OCI-LY7 (cell line): ENCODE measurements at regions not wholly inside any gene's neighbourhood (a gene's known extent, or its start where the extent isn't known, plus 50 kb on each side); places are given as distances from the start of the nearest gene placed in this dataset.

Experiments used
- BruUV-seq: library from RNA; stranded (reverse); fragments of 400-500 nt; replicated peaks from 2 replicates; lab custom pipeline; 2021; lab: Mats Ljungman, UMichigan
- CTCF ChIA-PET: fragments of 300-600 bp; sonication (Branson Sonifier 250); formaldehyde crosslinking; loops from one replicate; lab custom pipeline; 2022; ENCODE audit warnings: antibody characterized with exemption; ENCODE audit not compliant: unreplicated experiment; lab: Charles Lee
- POLR2A ChIA-PET: fragments of 300-600 bp; sonication (Branson Sonifier 250); formaldehyde crosslinking; loops from one replicate; lab custom pipeline; 2022; ENCODE audit warnings: antibody characterized with exemption; lab: Charles Lee
- DNase-seq: peaks from one replicate; pipeline ENCODE4 v3.0.0-alpha.2; 2015; ENCODE audit warnings: low spot score
- H2AFZ ChIP-seq: fragments of 200-600 bp; sonication (generic), shearing (Covaris generic); 2 replicates; pipeline ENCODE4 v1.6.1; 2014; ENCODE audit warnings: mild to moderate bottlenecking, antibody characterized with exemption, low read length, moderate library complexity
- H3K27ac ChIP-seq: fragments of 200-600 bp; sonication (generic); 2 replicates; pipeline ENCODE4 v1.5.1; 2014; ENCODE audit warnings: mixed run types, low read depth, mild to moderate bottlenecking, moderate library complexity, low read length, inconsistent platforms; ENCODE audit not compliant: poor library complexity, severe bottlenecking
- H3K36me3 ChIP-seq: fragments of 200-600 bp; sonication (generic); 2 replicates; pipeline ENCODE4 v1.6.1; 2014; ENCODE audit warnings: mild to moderate bottlenecking, antibody characterized with exemption, low read length, moderate library complexity, mixed read lengths; ENCODE audit not compliant: insufficient read depth
- H3K4me1 ChIP-seq: fragments of 200-600 bp; sonication (generic); 2 replicates; pipeline ENCODE4 v1.5.1; 2014; ENCODE audit warnings: mild to moderate bottlenecking, low read length; ENCODE audit not compliant: insufficient read depth, poor library complexity, severe bottlenecking
- H3K4me2 ChIP-seq: fragments of 200-600 bp; sonication (generic); 2 replicates; pipeline ENCODE4 v1.6.1; 2014; ENCODE audit warnings: mild to moderate bottlenecking, low read length
- H3K4me3 ChIP-seq: fragments of 200-600 bp; sonication (generic); 2 replicates; pipeline ENCODE4 v1.5.1; 2014; ENCODE audit warnings: mild to moderate bottlenecking, low read depth, low read length; ENCODE audit not compliant: poor library complexity, severe bottlenecking
- H3K79me2 ChIP-seq: fragments of 200-600 bp; sonication (generic); 2 replicates; pipeline ENCODE4 v1.6.1; 2016; ENCODE audit warnings: low read depth, mild to moderate bottlenecking, low read length, moderate library complexity, mixed read lengths; ENCODE audit not compliant: insufficient read depth
- H3K9me2 ChIP-seq: fragments of 200-600 bp; sonication (generic); 2 replicates; pipeline ENCODE4 v1.6.1; 2016; ENCODE audit warnings: mild to moderate bottlenecking, low read length, mixed read lengths; ENCODE audit not compliant: insufficient read depth
- H3K9me3 ChIP-seq: fragments of 200-600 bp; sonication (generic); 2 replicates; pipeline ENCODE4 v1.6.1; 2014; ENCODE audit warnings: mild to moderate bottlenecking, mixed run types, low read length, mixed read lengths
- H4K20me1 ChIP-seq: fragments of 200-600 bp; sonication (generic); 2 replicates; pipeline ENCODE4 v1.6.1; 2014; ENCODE audit warnings: mild to moderate bottlenecking, antibody characterized with exemption, low read length, moderate library complexity, mixed read lengths; ENCODE audit not compliant: insufficient read depth
- CTCF ChIP-seq: fragments of 200-600 bp; sonication (generic); conservative IDR thresholded peaks from 2 replicates; pipeline ENCODE4 v1.5.1; 2014; ENCODE audit warnings: mild to moderate bottlenecking, antibody characterized with exemption, low read length, moderate library complexity, mixed read lengths
- EZH2phosphoT487 ChIP-seq: fragments of 200-600 bp; sonication (generic); IDR thresholded peaks from 2 replicates; pipeline ENCODE4 v1.6.1; 2018; ENCODE audit warnings: low read depth, borderline replicate concordance, mild to moderate bottlenecking, mixed run types, antibody characterized with exemption, low read length, moderate library complexity, mixed read lengths
- intact Hi-C: fragments of 100-400 bp; cut with micrococcal nuclease; formaldehyde crosslinking; loops from one replicate; pipeline ENCODE4 v1.10.0; 2022; ENCODE audit not compliant: unreplicated experiment

DNA sequence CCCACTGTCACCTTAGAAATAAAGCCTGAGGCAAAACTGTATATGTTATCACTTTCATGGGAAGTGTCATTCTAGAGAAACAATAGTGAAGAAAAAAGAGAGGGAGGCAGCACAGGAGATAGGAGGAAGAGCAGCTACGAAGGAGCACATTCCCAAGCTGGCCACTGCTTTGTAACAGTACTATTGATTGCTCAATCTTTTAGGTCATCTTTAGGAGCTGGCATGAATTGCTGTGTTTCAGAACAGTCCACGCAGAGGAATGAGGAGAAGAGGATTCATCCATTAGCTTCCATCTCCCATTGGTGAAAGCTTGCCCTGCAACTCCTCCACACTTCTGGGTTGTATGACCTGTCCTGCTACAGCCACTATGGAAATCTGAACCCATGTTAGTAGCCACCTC, 372.5 kb upstream of the DDHD1 start:
- POLR2A ChIA-PET: interaction anchor here (1.2 kb wide), 1 partner anchor 12 kb away, joined by 3 read pairs; no protein-coding TSS in a partner anchor
- H3K9me3 ChIP-seq: no peaks in the 10 kb centered on the region
- H3K4me2 ChIP-seq: no peak overlapping the region
- no peaks in the 10 kb centered on the region for H3K79me2 ChIP-seq
- DNase-seq: no peak
- no peak overlapping the region for H2AFZ ChIP-seq
- no peak overlapping the region for H3K27ac ChIP-seq
- intact Hi-C loops: no loop called here
- H3K4me1 ChIP-seq: no peaks in the 10 kb centered on the region
- no TSS peak for BruUV-seq
- CTCF ChIA-PET: interaction anchor here (0.7 kb wide), 1 partner anchor 24 kb away, joined by 3 read pairs; no protein-coding TSS in a partner anchor
- H3K4me3 ChIP-seq: no peak overlapping the region
- no peak for TF ChIP-seq CTCF
- no peak for TF ChIP-seq EZH2phosphoT487
- no peaks in the 10 kb centered on the region for H4K20me1 ChIP-seq
- H3K36me3 ChIP-seq: no peaks in the 10 kb centered on the region
- H3K9me2 ChIP-seq: no peaks in the 10 kb centered on the region

- no peak overlapping the region for H2AFZ ChIP-seq
- TF ChIP-seq CTCF: no peak
- no peak for TF ChIP-seq EZH2phosphoT487
- H3K4me2 ChIP-seq: no peak overlapping the region
- no peak for DNase-seq
- no peak overlapping the region for H3K4me3 ChIP-seq
- H3K36me3 ChIP-seq: no peaks in the 10 kb centered on the region
- intact Hi-C loops: no loop called here
- no peaks in the 10 kb centered on the region for H3K9me3 ChIP-seq
- no peaks in the 10 kb centered on the region for H3K4me1 ChIP-seq
- POLR2A ChIA-PET: interaction anchor here (0.6 kb wide), 2 partner anchors 84 to 88 kb away, joined by 3 to 5 read pairs; no protein-coding TSS in a partner anchor
- no TSS peak for BruUV-seq
- H4K20me1 ChIP-seq: no peaks in the 10 kb centered on the region
- H3K27ac ChIP-seq: no peak overlapping the region
- CTCF ChIA-PET: no interaction called here
- H3K9me2 ChIP-seq: no peaks in the 10 kb centered on the region
- no peaks in the 10 kb centered on the region for H3K79me2 ChIP-seq
These were observed 371.3 kb upstream of the DDHD1 start for GRCh38 chr14:53524391-53524790.

GRCh38 chr14:53523226-53523625, 370.1 kb upstream of the DDHD1 start:
- Histone ChIP-seq H3K9me3 (no peaks in the 10 kb centered on the region), H3K4me1 (no peaks in the 10 kb centered on the region), H3K9me2 (no peaks in the 10 kb centered on the region), H3K79me2 (no peaks in the 10 kb centered on the region), H3K4me3 (no peak overlapping the region), H3K4me2 (no peak overlapping the region), H3K27ac (no peak overlapping the region), H4K20me1 (no peaks in the 10 kb centered on the region), H2AFZ (no peak overlapping the region), H3K36me3 (no peaks in the 10 kb centered on the region)
- BruUV-seq: no TSS peak
- POLR2A ChIA-PET: no interaction called here
- CTCF ChIA-PET: no interaction called here
- no peak for DNase-seq
- no peak for TF ChIP-seq EZH2phosphoT487
- no peak for TF ChIP-seq CTCF
- intact Hi-C loops: no loop called here
